GM13976 (cell line): ENCODE measurements at regions not wholly inside any gene's neighbourhood (a gene's known extent, or its start where the extent isn't known, plus 50 kb on each side); places are given as distances from the start of the nearest gene placed in this dataset.
"Not testable (repeated sequence)": the region's sequence is repeated elsewhere in the genome, so short reads cannot be mapped to it uniquely, and the experiment has no call there.

ENCODE experiments used
- DNase-seq: peaks from one replicate; pipeline ENCODE4 v3.0.0; 2012; ENCODE audit warnings: low spot score
- CTCF ChIP-seq: IDR thresholded peaks from 2 replicates; pipeline ENCODE4 v1.5.1; 2012; ENCODE audit warnings: borderline replicate concordance, mild to moderate bottlenecking; ENCODE audit not compliant: insufficient read depth; ENCODE audit errors: extremely low read depth, missing control alignments, control extremely low read depth
- in situ Hi-C: fragments of 300-500 bp; cut with MboI; formaldehyde crosslinking; loops from one replicate; pipeline ENCODE4 v1.12.0; 2022; ENCODE audit warnings: low sequenced_read_pairs, mixed read lengths, inconsistent platforms; ENCODE audit not compliant: unreplicated experiment

DNA sequence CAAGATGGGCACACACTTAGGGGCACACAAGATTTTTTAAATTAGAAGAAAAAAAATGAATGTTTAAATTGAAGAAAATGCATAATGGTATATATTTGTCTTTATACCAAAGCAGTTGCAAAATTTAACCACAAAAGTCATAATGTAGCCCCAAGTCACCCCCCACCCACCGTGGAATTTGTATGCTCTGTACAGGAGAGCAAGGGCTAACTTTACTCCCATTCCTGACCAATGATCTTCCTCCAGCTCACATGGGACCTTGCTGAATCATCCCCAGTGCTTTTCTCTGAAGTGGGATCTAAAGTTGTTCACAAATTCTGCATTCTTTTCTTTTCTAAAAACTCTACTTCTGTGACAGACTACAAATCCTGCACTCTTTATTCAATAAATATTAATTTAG lies 597.0 kb downstream of the UQCRFS1 start:
- in situ Hi-C loops, result no loop called here
- DNase-seq, result no peak
- TF ChIP-seq CTCF, result no peak

- TF ChIP-seq CTCF, result no peak
- DNase-seq, result no peak
- in situ Hi-C loops, result no loop called here
Observed at GRCh38 chr19:28615546-28615916, 597.4 kb downstream of the UQCRFS1 start.

DNA sequence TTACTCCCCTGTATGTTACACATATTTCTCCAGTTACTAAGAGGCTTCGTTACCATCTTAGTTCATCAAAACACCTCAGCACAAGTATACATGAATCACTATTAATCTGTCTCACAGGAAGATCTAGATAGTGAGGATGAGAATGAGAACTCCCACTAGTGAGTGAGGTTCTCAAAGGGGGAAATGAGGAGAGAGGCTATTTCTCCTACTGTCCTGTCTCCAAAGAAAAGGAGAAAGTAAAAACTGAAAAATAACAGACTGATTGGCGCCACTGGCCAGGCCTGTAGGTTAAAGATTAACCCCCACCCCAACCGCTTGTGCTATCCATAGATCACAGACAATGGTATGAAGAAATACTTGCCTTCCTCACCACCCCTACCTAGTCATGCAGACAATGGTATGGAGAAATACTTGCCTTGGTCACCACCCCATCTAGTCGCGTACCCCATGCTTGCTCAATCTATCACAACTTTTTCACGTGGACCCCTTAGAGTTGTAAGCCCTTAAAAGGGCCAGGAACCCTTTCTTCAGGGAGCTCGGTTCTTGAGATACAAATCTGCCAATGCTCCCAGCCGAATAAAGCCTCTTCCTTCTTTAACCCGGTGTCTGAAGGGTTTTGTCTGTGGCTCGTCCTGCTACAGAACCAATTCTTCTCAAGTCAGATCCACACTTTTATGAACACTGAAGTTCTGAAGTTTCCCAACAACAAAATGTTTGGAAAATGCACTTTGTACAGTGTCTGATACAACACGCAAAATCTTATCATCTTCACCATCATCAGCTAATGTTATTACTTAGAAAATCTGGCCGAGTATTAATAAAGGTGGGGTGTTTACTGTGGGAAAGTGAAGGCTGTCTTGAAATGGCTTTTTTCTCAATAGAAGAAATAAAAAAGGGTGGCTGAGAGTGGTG lies 598.1 kb downstream of the UQCRFS1 start:
- no peak for TF ChIP-seq CTCF
- DNase-seq, result no peak
- in situ Hi-C loops, result no loop called here

DNA sequence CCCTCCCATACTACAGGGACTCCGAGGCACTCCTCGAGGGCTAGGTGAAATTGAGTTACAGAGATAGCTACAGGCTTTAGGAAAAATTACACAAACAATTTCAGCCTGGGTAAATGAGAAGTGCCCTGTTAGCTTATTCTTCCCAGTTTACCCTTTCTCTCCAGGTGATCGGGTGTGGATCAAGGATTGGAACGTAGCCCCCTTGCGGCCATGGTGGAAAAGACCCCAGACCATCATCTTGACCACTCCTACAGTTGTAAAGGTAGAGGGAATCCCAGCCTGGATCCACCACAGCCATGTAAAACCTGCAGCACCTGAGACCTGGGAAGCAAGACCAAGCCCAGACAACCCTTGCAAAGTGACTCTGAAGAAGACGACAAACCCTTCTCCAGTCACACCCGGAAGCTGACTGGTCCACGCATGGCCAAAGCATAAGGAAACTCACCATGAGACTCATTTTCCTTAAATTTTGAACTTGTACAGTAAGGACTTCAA lies 600.6 kb downstream of the UQCRFS1 start:
- TF ChIP-seq CTCF, result no peak
- in situ Hi-C loops, result no loop called here
- no peak for DNase-seq

DNA sequence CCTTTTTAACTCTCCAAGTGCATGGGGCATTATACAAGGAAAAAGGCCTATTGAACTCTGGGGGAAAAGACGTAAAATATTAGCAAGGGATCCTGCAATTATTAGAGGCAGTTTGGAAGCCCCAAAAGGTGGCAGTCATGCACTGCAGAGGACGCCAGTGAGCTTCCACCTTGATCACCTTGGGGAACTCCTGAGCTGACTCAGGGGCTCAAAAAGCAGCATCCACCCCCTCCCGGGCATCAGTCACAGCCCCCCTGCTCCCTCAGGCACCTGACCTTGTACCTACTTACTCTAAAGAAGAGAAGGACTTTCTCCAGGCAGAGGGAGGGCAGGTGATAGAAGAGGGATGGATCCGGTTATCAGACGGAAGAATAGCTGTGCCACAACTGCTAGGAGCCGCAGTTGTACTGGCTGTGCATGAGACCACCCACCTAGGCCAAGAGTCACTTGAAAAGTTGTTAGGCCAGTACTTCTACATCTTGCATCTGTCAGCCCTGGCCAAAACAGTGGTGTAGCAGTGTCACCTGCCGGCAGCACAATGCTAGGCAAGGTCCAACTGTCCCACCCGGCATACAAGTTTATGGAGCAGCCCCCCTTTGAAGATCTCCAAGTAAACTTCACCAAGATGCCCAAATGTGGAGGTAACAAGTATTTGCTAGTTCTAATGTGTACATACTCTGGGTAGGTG lies 601.6 kb downstream of the UQCRFS1 start:
- in situ Hi-C loops, result not testable (repeated sequence)

GRCh38 chr19:28610731-28611130 lies 602.2 kb downstream of the UQCRFS1 start:
- in situ Hi-C loops, result no loop called here

More for the DNA sequence above, 601.6 kb downstream of the UQCRFS1 start:
- not testable (repeated sequence) for DNase-seq

More at GRCh38 chr19:28610731-28611130, 602.2 kb downstream of the UQCRFS1 start:
- TF ChIP-seq CTCF, result no peak
- no peak for DNase-seq
